DND-41 (cell line): ENCODE measurements at regions not wholly inside any gene's neighbourhood (a gene's known extent, or its start where the extent isn't known, plus 50 kb on each side); places are given as distances from the start of the nearest gene placed in this dataset.

Experiments used
- EZH2 ChIP-seq: IDR thresholded peaks from 3 replicates; pipeline ENCODE4 v1.6.1; 2012; ENCODE audit warnings: borderline replicate concordance, low read depth, mild to moderate bottlenecking, moderate library complexity, low read length, inconsistent platforms; ENCODE audit not compliant: severe bottlenecking
- TF ChIP-seq, protein P1 (sequence below): IDR thresholded peaks from 2 replicates; pipeline ENCODE4 v1.5.1; 2012; ENCODE audit warnings: borderline replicate concordance, low read length, moderate library complexity, mild to moderate bottlenecking; ENCODE audit not compliant: poor library complexity, severe bottlenecking; ENCODE audit errors: extremely low read depth

DNA sequence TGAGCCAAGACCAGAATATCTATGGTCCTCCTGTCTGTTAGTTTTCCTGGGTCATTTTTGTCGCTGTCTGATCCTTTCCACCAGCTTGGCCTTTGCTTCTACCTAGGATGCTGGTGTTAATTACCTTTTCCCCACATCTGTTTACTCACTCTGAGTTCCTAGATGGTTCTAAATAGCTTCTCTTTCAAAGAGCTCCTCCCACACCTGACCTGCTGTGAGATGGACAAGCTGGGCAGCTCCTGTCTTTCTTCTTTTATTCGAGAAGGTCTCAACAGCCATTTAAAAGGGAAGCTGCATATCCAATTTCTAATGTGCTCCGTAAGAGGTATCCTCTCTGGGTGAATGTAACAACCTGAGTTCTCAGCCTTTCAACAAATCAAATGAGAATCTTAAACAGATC is 156.2 kb downstream of the HRH4 start:
- TF ChIP-seq, protein P1, sequence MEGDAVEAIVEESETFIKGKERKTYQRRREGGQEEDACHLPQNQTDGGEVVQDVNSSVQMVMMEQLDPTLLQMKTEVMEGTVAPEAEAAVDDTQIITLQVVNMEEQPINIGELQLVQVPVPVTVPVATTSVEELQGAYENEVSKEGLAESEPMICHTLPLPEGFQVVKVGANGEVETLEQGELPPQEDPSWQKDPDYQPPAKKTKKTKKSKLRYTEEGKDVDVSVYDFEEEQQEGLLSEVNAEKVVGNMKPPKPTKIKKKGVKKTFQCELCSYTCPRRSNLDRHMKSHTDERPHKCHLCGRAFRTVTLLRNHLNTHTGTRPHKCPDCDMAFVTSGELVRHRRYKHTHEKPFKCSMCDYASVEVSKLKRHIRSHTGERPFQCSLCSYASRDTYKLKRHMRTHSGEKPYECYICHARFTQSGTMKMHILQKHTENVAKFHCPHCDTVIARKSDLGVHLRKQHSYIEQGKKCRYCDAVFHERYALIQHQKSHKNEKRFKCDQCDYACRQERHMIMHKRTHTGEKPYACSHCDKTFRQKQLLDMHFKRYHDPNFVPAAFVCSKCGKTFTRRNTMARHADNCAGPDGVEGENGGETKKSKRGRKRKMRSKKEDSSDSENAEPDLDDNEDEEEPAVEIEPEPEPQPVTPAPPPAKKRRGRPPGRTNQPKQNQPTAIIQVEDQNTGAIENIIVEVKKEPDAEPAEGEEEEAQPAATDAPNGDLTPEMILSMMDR = no peak
- TF ChIP-seq EZH2 = no peak
